BJ (cell line): ENCODE measurements at regions not wholly inside any gene's neighbourhood (a gene's known extent, or its start where the extent isn't known, plus 50 kb on each side); places are given as distances from the start of the nearest gene placed in this dataset.

Experiments used
- CTCF ChIA-PET: fragments of 350-600 bp; formaldehyde crosslinking; extraction: SDS; loops from one replicate; lab custom pipeline; 2021; ENCODE audit warnings: antibody characterized with exemption, inconsistent platforms; lab: Yijun Ruan, JAX
- POLR2A ChIA-PET: fragments of 300-600 bp; sonication (Branson Sonifier 250); formaldehyde crosslinking; extraction: SDS; loops from one replicate; lab custom pipeline; 2021; ENCODE audit warnings: antibody characterized with exemption; lab: Charles Lee
- DNase-seq: peaks from one replicate; pipeline ENCODE4 v3.0.0-alpha.2; 2011; ENCODE audit warnings: low read depth
- H3K27me3 ChIP-seq: 2 replicates; pipeline ENCODE4 v1.6.0; 2011; ENCODE audit warnings: low read length; ENCODE audit not compliant: control insufficient read depth, insufficient read depth
- H3K36me3 ChIP-seq: 2 replicates; pipeline ENCODE4 v1.5.1; 2011; ENCODE audit warnings: low read length; ENCODE audit not compliant: control insufficient read depth, insufficient read depth
- H3K4me3 ChIP-seq: 2 replicates; pipeline ENCODE4 v1.5.1; 2011; ENCODE audit warnings: low read depth, mild to moderate bottlenecking, control low read depth, low read length
- TF ChIP-seq, protein P1 (sequence below): IDR thresholded peaks from 2 replicates; pipeline ENCODE4 v1.5.1; 2011; ENCODE audit warnings: low read depth, mild to moderate bottlenecking, control low read depth, inconsistent platforms, low read length, moderate library complexity; ENCODE audit not compliant: insufficient read depth

DNA sequence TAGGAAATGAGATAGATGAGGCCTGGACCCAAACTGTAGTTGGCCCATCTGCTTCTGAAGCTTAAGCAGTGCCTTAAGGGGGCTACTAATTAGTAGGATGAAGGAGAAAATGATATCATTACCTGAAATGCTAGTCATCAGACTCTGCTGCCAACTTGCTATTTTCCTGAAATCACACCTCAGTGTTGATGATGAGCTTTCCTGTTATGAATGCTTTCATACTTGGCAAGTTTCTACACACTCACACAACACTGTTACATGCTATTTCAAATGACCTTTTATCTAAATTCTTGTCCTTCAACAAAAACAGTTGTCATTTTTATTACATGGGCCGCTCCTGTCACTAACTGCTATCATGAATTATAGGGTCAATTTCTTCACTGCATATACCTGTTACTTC, 416.0 kb downstream of the PRDM5 start:
- TF ChIP-seq, protein P1, sequence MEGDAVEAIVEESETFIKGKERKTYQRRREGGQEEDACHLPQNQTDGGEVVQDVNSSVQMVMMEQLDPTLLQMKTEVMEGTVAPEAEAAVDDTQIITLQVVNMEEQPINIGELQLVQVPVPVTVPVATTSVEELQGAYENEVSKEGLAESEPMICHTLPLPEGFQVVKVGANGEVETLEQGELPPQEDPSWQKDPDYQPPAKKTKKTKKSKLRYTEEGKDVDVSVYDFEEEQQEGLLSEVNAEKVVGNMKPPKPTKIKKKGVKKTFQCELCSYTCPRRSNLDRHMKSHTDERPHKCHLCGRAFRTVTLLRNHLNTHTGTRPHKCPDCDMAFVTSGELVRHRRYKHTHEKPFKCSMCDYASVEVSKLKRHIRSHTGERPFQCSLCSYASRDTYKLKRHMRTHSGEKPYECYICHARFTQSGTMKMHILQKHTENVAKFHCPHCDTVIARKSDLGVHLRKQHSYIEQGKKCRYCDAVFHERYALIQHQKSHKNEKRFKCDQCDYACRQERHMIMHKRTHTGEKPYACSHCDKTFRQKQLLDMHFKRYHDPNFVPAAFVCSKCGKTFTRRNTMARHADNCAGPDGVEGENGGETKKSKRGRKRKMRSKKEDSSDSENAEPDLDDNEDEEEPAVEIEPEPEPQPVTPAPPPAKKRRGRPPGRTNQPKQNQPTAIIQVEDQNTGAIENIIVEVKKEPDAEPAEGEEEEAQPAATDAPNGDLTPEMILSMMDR, result no peak
- Histone ChIP-seq H3K36me3 (no peaks in the 10 kb centered on the region), H3K4me3 (no peak overlapping the region), H3K27me3 (no peaks in the 10 kb centered on the region)
- CTCF ChIA-PET, result interaction anchor here (1.1 kb wide), 1 partner anchor 102 kb away, joined by 3 read pairs; no protein-coding TSS in a partner anchor
- no peak for DNase-seq
- POLR2A ChIA-PET, result no interaction called here

DNA sequence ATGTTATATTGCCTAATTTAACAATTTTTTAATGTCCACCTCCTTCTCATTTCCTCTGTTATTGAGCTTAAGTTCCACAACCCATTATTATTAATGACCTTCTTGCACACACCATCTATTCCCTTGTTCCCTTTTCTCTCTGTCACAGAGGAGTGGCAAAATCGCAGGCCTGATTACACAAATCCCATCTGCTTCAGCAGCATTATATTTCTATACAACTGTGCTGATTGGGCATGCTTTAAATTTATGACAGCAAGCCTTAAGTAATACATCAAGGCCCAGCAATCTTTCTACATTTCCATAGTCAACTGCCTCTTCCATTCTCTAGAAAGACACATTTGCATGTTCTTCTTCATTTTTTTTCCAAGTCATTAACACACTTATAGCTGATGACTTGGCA, 423.8 kb downstream of the PRDM5 start:
- Histone ChIP-seq H3K27me3 (no peaks in the 10 kb centered on the region), H3K4me3 (no peak overlapping the region), H3K36me3 (no peaks in the 10 kb centered on the region)
- CTCF ChIA-PET, result interaction anchor here (0.6 to 0.7 kb wide), 2 partner anchors 12 to 766 kb away, joined by 3 read pairs; no protein-coding TSS in a partner anchor
- no peak for DNase-seq
- TF ChIP-seq, protein P1, result no peak
- POLR2A ChIA-PET, result no interaction called here

DNA sequence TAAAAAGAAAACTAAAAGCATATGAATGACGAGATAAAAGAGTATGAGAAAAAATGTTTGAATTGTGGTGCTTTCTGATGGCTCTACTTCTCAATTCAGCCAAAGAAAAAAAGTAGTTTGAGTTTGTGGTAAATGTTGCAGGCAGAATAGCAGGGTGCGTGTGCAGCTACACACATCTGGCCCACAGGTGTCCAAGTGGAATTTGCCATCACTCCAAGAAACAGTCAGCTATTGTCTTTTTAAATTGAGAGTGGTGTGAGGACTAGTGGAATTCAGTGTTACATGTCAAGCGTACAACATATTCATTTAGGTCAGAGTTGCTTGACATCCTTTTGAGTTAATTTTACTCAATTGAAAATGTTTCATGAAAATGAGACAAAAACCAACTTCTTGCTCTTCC, 424.8 kb upstream of the MAD2L1 start:
- no peak for DNase-seq
- Histone ChIP-seq H3K27me3 (no peaks in the 10 kb centered on the region), H3K4me3 (no peak overlapping the region), H3K36me3 (no peaks in the 10 kb centered on the region)
- ChIA-PET CTCF (no interaction called here), POLR2A (no interaction called here)
- TF ChIP-seq, protein P1, result no peak

DNA sequence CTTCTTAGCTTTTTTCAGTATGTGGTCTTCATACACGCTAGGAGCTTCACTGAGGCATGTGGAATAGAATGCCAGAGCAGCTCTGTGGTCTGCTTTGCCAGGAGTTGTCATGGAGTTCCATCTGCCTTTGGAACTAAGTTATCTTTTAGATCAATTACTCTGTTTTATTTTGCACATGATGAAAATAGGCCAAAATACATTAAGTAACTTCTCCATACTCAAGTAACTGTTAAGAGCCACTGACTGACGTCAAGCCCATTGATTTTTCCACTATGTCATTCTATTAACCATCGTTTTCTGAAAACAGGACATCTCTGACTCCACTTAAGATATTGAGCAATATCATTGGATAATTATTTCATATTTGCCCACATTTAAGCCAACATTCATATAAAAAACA, 415.1 kb upstream of the MAD2L1 start:
- TF ChIP-seq, protein P1, result no peak
- POLR2A ChIA-PET, result no interaction called here
- CTCF ChIA-PET, result interaction anchor here (1.1 kb wide), 1 partner anchor 10 kb away, joined by 3 read pairs; no protein-coding TSS in a partner anchor
- DNase-seq, result peak; percentile 33
- Histone ChIP-seq H3K36me3 (no peaks in the 10 kb centered on the region), H3K4me3 (no peak overlapping the region), H3K27me3 (no peaks in the 10 kb centered on the region)

DNA sequence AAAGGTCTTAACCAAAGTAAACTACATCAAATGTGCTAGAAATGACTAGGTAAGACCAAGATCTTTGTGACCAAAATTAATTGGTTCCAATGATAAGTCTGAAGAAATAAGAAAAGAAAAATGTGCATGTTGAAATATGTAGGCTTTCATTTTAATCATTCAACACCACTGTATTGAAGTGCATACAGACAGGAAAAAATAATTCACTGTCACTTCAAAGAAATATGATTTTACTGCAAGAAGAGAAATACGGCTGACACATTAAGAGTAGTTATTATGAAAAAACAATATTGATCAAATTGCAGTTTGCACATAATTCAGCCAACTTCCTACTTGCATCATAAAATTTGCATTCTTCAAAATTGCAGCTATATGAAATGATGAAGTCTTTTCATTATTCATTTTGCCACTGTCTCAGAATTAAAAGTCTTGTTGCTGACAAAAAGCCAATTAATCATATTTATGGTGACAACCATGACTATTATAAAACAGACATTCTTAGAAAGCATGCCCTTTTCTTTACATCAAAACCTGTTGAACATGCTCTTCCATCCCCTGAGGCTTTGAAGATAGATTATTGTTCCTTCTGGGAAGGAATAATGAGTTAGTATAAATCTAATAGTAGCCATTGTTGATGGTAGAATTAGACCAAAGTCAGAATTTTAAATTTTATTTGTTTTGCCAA, 405.9 kb upstream of the MAD2L1 start:
- CTCF ChIA-PET, result no interaction called here
- Histone ChIP-seq H3K36me3 (no peaks in the 10 kb centered on the region), H3K27me3 (no peaks in the 10 kb centered on the region), H3K4me3 (no peak overlapping the region)
- no peak for DNase-seq
- TF ChIP-seq, protein P1, result no peak
- POLR2A ChIA-PET, result no interaction called here
